H9 (cell line): ENCODE measurements at regions not wholly inside any gene's neighbourhood (a gene's known extent, or its start where the extent isn't known, plus 50 kb on each side); places are given as distances from the start of the nearest gene placed in this dataset.

Experiments used
- DNase-seq: peaks from one replicate; pipeline ENCODE4 v3.0.0-alpha.2; 2017
- H2AFZ ChIP-seq: one replicate; pipeline ENCODE4 v1.6.1; 2013; ENCODE audit warnings: mild to moderate bottlenecking, low read length, control low read depth, moderate library complexity
- H2AK5ac ChIP-seq: 2 replicates; pipeline ENCODE4 v1.6.1; 2013; ENCODE audit warnings: low read length, control low read depth, mixed read lengths; ENCODE audit not compliant: insufficient read length
- H2BK120ac ChIP-seq: one replicate; pipeline ENCODE4 v1.6.1; 2013; ENCODE audit warnings: low read depth, mild to moderate bottlenecking, low read length, control low read depth, inconsistent platforms; ENCODE audit not compliant: poor library complexity, severe bottlenecking
- H2BK12ac ChIP-seq: 2 replicates; pipeline ENCODE4 v1.6.1; 2013; ENCODE audit warnings: low read length, control low read depth, mixed read lengths, low read depth; ENCODE audit not compliant: insufficient read length
- H2BK15ac ChIP-seq: 2 replicates; pipeline ENCODE4 v1.6.1; 2013; ENCODE audit warnings: low read depth, low read length, control low read depth
- H2BK20ac ChIP-seq: one replicate; pipeline ENCODE4 v1.6.1; 2013; ENCODE audit warnings: low read depth, mild to moderate bottlenecking, low read length, control low read depth, inconsistent platforms; ENCODE audit not compliant: poor library complexity, severe bottlenecking
- H2BK5ac ChIP-seq: 2 replicates; pipeline ENCODE4 v1.6.1; 2013; ENCODE audit warnings: low read length, control low read depth, mixed read lengths; ENCODE audit not compliant: insufficient read length
- H3K14ac ChIP-seq: 2 replicates; pipeline ENCODE4 v1.6.1; 2013; ENCODE audit warnings: low read length, control low read depth; ENCODE audit not compliant: insufficient read depth
- H3K18ac ChIP-seq: 2 replicates; pipeline ENCODE4 v1.6.1; 2013; ENCODE audit warnings: low read depth, mild to moderate bottlenecking, mixed read lengths, low read length, control low read depth; ENCODE audit not compliant: insufficient read length
- H3K23ac ChIP-seq: 2 replicates; pipeline ENCODE4 v1.6.1; 2013; ENCODE audit warnings: low read length, control low read depth, mixed read lengths, low read depth; ENCODE audit not compliant: insufficient read length
- H3K23me2 ChIP-seq: 2 replicates; pipeline ENCODE4 v1.6.1; 2013; ENCODE audit warnings: low read depth, mild to moderate bottlenecking, mixed read lengths, low read length, control low read depth; ENCODE audit not compliant: insufficient read length, poor library complexity, severe bottlenecking
- H3K27ac ChIP-seq: 2 replicates; pipeline ENCODE4 v1.5.1; 2013; ENCODE audit warnings: low read length, control low read depth, mixed read lengths, low read depth; ENCODE audit not compliant: insufficient read length
- H3K27me3 ChIP-seq: 2 replicates; pipeline ENCODE4 v1.6.1; 2013; ENCODE audit warnings: low read length, control low read depth, inconsistent platforms; ENCODE audit not compliant: insufficient read depth
- H3K4ac ChIP-seq: 2 replicates; pipeline ENCODE4 v1.6.1; 2013; ENCODE audit warnings: low read depth, mild to moderate bottlenecking, control low read depth, inconsistent platforms, low read length, moderate library complexity
- H3K4me1 ChIP-seq: 2 replicates; pipeline ENCODE4 v1.6.1; 2013; ENCODE audit warnings: low read length, control low read depth, inconsistent platforms; ENCODE audit not compliant: insufficient read depth
- H3K4me2 ChIP-seq: 2 replicates; pipeline ENCODE4 v1.6.1; 2013; ENCODE audit warnings: low read length, control low read depth, mixed read lengths; ENCODE audit not compliant: insufficient read length, insufficient read depth
- H3K56ac ChIP-seq: 2 replicates; pipeline ENCODE4 v1.6.1; 2013; ENCODE audit warnings: low read depth, mild to moderate bottlenecking, mixed read lengths, low read length, control low read depth; ENCODE audit not compliant: insufficient read length
- H3K79me1 ChIP-seq: 2 replicates; pipeline ENCODE4 v1.6.1; 2013; ENCODE audit warnings: low read depth, mild to moderate bottlenecking, moderate library complexity, low read length, control low read depth, inconsistent platforms; ENCODE audit not compliant: insufficient read depth, poor library complexity, severe bottlenecking
- H3K79me2 ChIP-seq: 2 replicates; pipeline ENCODE4 v1.6.1; 2013; ENCODE audit warnings: low read length, control low read depth, inconsistent platforms; ENCODE audit not compliant: insufficient read depth
- H3K9ac ChIP-seq: 2 replicates; pipeline ENCODE4 v1.6.1; 2013; ENCODE audit warnings: low read length, control low read depth, mixed read lengths; ENCODE audit not compliant: insufficient read length; ENCODE audit errors: extremely low read depth
- H3K9me3 ChIP-seq: one replicate; pipeline ENCODE4 v1.6.1; 2013; ENCODE audit warnings: low read depth, low read length, inconsistent platforms; ENCODE audit not compliant: control insufficient read depth
- H3T11ph ChIP-seq: one replicate; pipeline ENCODE4 v1.6.1; 2013; ENCODE audit warnings: mild to moderate bottlenecking, low read length, control low read depth, inconsistent platforms
- H4K20me1 ChIP-seq: one replicate; pipeline ENCODE4 v1.6.1; 2013; ENCODE audit not compliant: control insufficient read depth, insufficient read length, insufficient read depth
- H4K5ac ChIP-seq: 2 replicates; pipeline ENCODE4 v1.6.1; 2013; ENCODE audit warnings: low read depth, mild to moderate bottlenecking, mixed read lengths, low read length, control low read depth; ENCODE audit not compliant: insufficient read length
- H4K8ac ChIP-seq: replicated peaks from 2 replicates; pipeline ENCODE4 v1.6.1; 2013; ENCODE audit warnings: low read length, control low read depth, mixed read lengths, low read depth; ENCODE audit not compliant: insufficient read length
- H4K91ac ChIP-seq: 2 replicates; pipeline ENCODE4 v1.6.1; 2013; ENCODE audit warnings: low read depth, mild to moderate bottlenecking, moderate library complexity, mixed read lengths, low read length, control low read depth; ENCODE audit not compliant: insufficient read length
- H3K27ac Mint-ChIP-seq, 3 experiments: 2 replicates in 2 of 3; 3 replicates in 1 of 3; pipeline ENCODE4 v1.8.0; 2020 to 2021; ENCODE audit warnings: mixed read lengths in 3 of 3, mild to moderate bottlenecking in 1 of 3, moderate library complexity in 1 of 3
- H3K27me3 Mint-ChIP-seq: 2 replicates; pipeline ENCODE4 v1.8.0; 2021; ENCODE audit warnings: low read depth, mild to moderate bottlenecking, moderate library complexity, mixed read lengths
- H3K36me3 Mint-ChIP-seq, 3 experiments: 2 replicates in 2 of 3; 3 replicates in 1 of 3; pipeline ENCODE4 v1.8.0; 2020 to 2021; ENCODE audit warnings: low read depth in 3 of 3, mixed read lengths in 3 of 3; ENCODE audit not compliant: insufficient read depth in 1 of 3
- H3K4me1 Mint-ChIP-seq, 2 experiments: 2 replicates each; pipeline ENCODE4 v1.8.0; 2020; ENCODE audit warnings: mixed read lengths in 2 of 2
- H3K4me3 Mint-ChIP-seq, 2 experiments: 2 replicates in 1 of 2; 3 replicates in 1 of 2; pipeline ENCODE4 v1.8.0; 2020 to 2021; ENCODE audit warnings: mild to moderate bottlenecking in 2 of 2, mixed read lengths in 2 of 2, moderate library complexity in 1 of 2
- H3K9me3 Mint-ChIP-seq, 2 experiments: 2 replicates in 1 of 2; 3 replicates in 1 of 2; pipeline ENCODE4 v1.8.0; 2020; ENCODE audit warnings: mild to moderate bottlenecking in 2 of 2, mixed read lengths in 2 of 2, moderate library complexity in 1 of 2
- WGBS: extraction: QIAGEN DNeasy Blood & Tissue Kit; methylation state at CpG from one replicate; pipeline ENCODE4 v1.1.7; 2013; ENCODE audit warnings: missing lambda C conversion rate, low lambda C conversion rate, mixed read lengths; ENCODE audit not compliant: insufficient read length; ENCODE audit errors: extremely low coverage; 5-methylcytosine and 5-hydroxymethylcytosine counted together
- TF ChIP-seq, protein P1 (sequence below): fragments of 200-600 bp; sonication (generic); conservative IDR thresholded peaks from 3 replicates; pipeline ENCODE4 v1.8.0; 2021; ENCODE audit warnings: antibody characterized with exemption, mild to moderate bottlenecking

DNA sequence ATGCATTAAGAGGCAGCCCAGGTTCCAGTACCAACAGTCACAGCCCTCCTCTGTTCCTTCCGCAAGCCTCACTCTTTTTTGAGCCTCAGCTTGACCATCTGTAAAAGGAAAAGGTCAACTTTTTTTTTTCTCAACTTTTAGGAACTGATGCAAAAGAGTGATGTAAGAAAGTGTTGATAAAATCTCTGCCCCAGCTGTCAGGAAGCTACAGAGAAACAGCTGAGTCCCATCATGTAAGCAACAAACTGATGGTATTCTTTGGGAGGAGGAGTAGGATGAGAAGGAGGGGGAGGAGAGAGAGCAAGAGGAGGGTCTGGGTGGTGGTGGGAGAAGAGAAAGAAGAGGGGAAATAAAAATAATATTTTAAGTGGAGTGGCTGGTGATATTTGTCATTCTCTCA lies 233.9 kb upstream of the TSHZ3 start:
- Histone ChIP-seq H2AFZ (no peak overlapping the region), H3K9me3 (no peaks in the 10 kb centered on the region), H2BK5ac (no peak overlapping the region), H3K9ac (no peak overlapping the region), H2BK15ac (no peak overlapping the region), H3K79me2 (no peaks in the 10 kb centered on the region), H3K27ac (no peak overlapping the region), H3T11ph (no peak overlapping the region), H3K4ac (no peak overlapping the region), H2BK20ac (no peak overlapping the region), H3K4me2 (no peak overlapping the region), H2BK12ac (no peak overlapping the region), H4K91ac (no peak overlapping the region), H3K79me1 (no peaks in the 10 kb centered on the region), H3K4me1 (no peaks in the 10 kb centered on the region), H3K14ac (no peak overlapping the region), H3K23me2 (no peaks in the 10 kb centered on the region), H3K27me3 (no peaks in the 10 kb centered on the region), H4K5ac (no peak overlapping the region), H2AK5ac (no peak overlapping the region), H4K8ac (no peak overlapping the region), H3K23ac (no peak overlapping the region), H3K56ac (no peak overlapping the region), H3K18ac (no peak overlapping the region), H2BK120ac (no peak overlapping the region), H4K20me1 (no peaks in the 10 kb centered on the region)
- TF ChIP-seq, protein P1, sequence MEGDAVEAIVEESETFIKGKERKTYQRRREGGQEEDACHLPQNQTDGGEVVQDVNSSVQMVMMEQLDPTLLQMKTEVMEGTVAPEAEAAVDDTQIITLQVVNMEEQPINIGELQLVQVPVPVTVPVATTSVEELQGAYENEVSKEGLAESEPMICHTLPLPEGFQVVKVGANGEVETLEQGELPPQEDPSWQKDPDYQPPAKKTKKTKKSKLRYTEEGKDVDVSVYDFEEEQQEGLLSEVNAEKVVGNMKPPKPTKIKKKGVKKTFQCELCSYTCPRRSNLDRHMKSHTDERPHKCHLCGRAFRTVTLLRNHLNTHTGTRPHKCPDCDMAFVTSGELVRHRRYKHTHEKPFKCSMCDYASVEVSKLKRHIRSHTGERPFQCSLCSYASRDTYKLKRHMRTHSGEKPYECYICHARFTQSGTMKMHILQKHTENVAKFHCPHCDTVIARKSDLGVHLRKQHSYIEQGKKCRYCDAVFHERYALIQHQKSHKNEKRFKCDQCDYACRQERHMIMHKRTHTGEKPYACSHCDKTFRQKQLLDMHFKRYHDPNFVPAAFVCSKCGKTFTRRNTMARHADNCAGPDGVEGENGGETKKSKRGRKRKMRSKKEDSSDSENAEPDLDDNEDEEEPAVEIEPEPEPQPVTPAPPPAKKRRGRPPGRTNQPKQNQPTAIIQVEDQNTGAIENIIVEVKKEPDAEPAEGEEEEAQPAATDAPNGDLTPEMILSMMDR = no peak
- Mint-ChIP-seq H3K36me3 (no peaks in the 10 kb centered on the region), H3K27ac (peak overlapping the region in 1 of 3 experiments; percentile 73; a peak in 1 of 7 replicates), H3K9me3 (no peaks in the 10 kb centered on the region), H3K4me3 (no peak overlapping the region), H3K27me3 (no peaks in the 10 kb centered on the region), H3K4me1 (peaks cover 0 to 3% of the 10 kb centered on the region in 2 experiments; a peak in 2 of 4 replicates)
- no CpG with 5 or more reads among the region's 1 CpG for WGBS
- DNase-seq = peak; percentile 1
